PC-9 (cell line): ENCODE measurements at regions not wholly inside any gene's neighbourhood (a gene's known extent, or its start where the extent isn't known, plus 50 kb on each side); places are given as distances from the start of the nearest gene placed in this dataset.

Experiments used
- BruUV-seq: library from RNA; stranded (reverse); fragments of 400-500 nt; replicated peaks from 2 replicates; lab custom pipeline; 2021; lab: Mats Ljungman, UMichigan
- CTCF ChIA-PET: fragments of 300-600 bp; sonication (Branson Sonifier 250); formaldehyde crosslinking; loops from one replicate; lab custom pipeline; 2022; ENCODE audit warnings: antibody characterized with exemption; lab: Charles Lee
- POLR2A ChIA-PET: fragments of 300-600 bp; sonication (Branson Sonifier 250); formaldehyde crosslinking; loops from one replicate; lab custom pipeline; 2022; ENCODE audit warnings: antibody characterized with exemption; ENCODE audit not compliant: unreplicated experiment; lab: Charles Lee
- DNase-seq, 2 experiments: peaks; one replicate each; pipeline versions ENCODE4 v3.0.0 to v3.0.0-alpha.2; 2015 to 2022; ENCODE audit warnings: mixed read lengths in 1 of 2
- H2AFZ ChIP-seq: fragments of 200-600 bp; sonication (generic); 2 replicates; pipeline ENCODE4 v1.8.1; 2017; ENCODE audit warnings: antibody characterized with exemption
- H3F3A ChIP-seq: fragments of 200-600 bp; sonication (generic); 2 replicates; pipeline ENCODE4 v1.8.1; 2017; ENCODE audit warnings: antibody characterized with exemption, mild to moderate bottlenecking, low read depth; ENCODE audit not compliant: insufficient read depth
- H3K27ac ChIP-seq: fragments of 200-600 bp; sonication (generic); 2 replicates; pipeline ENCODE4 v1.6.1; 2016; ENCODE audit warnings: mixed run types
- H3K27me3 ChIP-seq: fragments of 200-600 bp; sonication (generic); 2 replicates; pipeline ENCODE4 v1.6.1; 2016; ENCODE audit warnings: low read depth, mixed run types; ENCODE audit not compliant: insufficient read depth
- H3K36me3 ChIP-seq: fragments of 200-600 bp; sonication (generic); 2 replicates; pipeline ENCODE4 v1.6.1; 2016; ENCODE audit warnings: low read depth, mixed run types
- H3K4me1 ChIP-seq: fragments of 200-600 bp; sonication (generic); replicated peaks from 2 replicates; pipeline ENCODE4 v1.6.1; 2016; ENCODE audit warnings: mixed run types; ENCODE audit not compliant: insufficient read depth
- H3K4me2 ChIP-seq: fragments of 200-600 bp; sonication (generic); 2 replicates; pipeline ENCODE4 v1.6.1; 2017; ENCODE audit warnings: mixed run types
- H3K4me3 ChIP-seq: fragments of 200-600 bp; sonication (generic); 2 replicates; pipeline ENCODE4 v1.6.1; 2016; ENCODE audit warnings: mixed run types
- H3K79me2 ChIP-seq: fragments of 200-600 bp; sonication (generic); 2 replicates; pipeline ENCODE4 v1.6.1; 2017; ENCODE audit warnings: low read depth, mixed run types
- H3K9me2 ChIP-seq: fragments of 200-600 bp; sonication (generic); 2 replicates; pipeline ENCODE4 v1.8.1; 2017; ENCODE audit warnings: mild to moderate bottlenecking; ENCODE audit not compliant: insufficient read depth
- H3K9me3 ChIP-seq: fragments of 200-600 bp; sonication (generic); 2 replicates; pipeline ENCODE4 v1.8.1; 2016; ENCODE audit warnings: low read depth; ENCODE audit not compliant: insufficient read depth
- H4K20me1 ChIP-seq: fragments of 200-600 bp; sonication (generic); 2 replicates; pipeline ENCODE4 v1.8.1; 2017; ENCODE audit not compliant: insufficient read depth
- CTCF ChIP-seq: fragments of 200-600 bp; sonication (generic); conservative IDR thresholded peaks from 2 replicates; pipeline ENCODE4 v1.6.1; 2017; ENCODE audit warnings: mixed run types, antibody characterized with exemption, mild to moderate bottlenecking, moderate library complexity
- EZH2 ChIP-seq: fragments of 200-600 bp; sonication (generic); IDR thresholded peaks from 2 replicates; pipeline ENCODE4 v1.8.0; 2017; ENCODE audit warnings: antibody characterized with exemption, low read depth
- intact Hi-C: fragments of 100-400 bp; cut with micrococcal nuclease; formaldehyde crosslinking; loops from one replicate; pipeline ENCODE4 v1.10.0; 2022; ENCODE audit not compliant: unreplicated experiment

GRCh38 chr20:22819784-22820183 lies 215.3 kb upstream of the SSTR4 start:
- Histone ChIP-seq H3F3A (no peaks in the 10 kb centered on the region), H3K27ac (no peak overlapping the region), H3K4me1 (no peaks in the 10 kb centered on the region), H3K9me3 (no peaks in the 10 kb centered on the region), H3K36me3 (no peaks in the 10 kb centered on the region), H3K4me3 (no peak overlapping the region), H3K27me3 (no peaks in the 10 kb centered on the region), H3K4me2 (no peak overlapping the region), H3K79me2 (no peaks in the 10 kb centered on the region), H2AFZ (no peak overlapping the region), H4K20me1 (no peaks in the 10 kb centered on the region), H3K9me2 (no peaks in the 10 kb centered on the region)
- intact Hi-C loops = no loop called here
- ChIA-PET POLR2A (no interaction called here), CTCF (no interaction called here)
- TF ChIP-seq EZH2 = no peak
- TF ChIP-seq CTCF = no peak
- no peak for DNase-seq
- no TSS peak for BruUV-seq

GRCh38 chr20:22821081-22821727 lies 213.9 kb upstream of the SSTR4 start:
- H3K9me2 ChIP-seq = no peaks in the 10 kb centered on the region
- H3K27ac ChIP-seq = no peak overlapping the region
- no peak overlapping the region for H3K4me2 ChIP-seq
- DNase-seq = no peak
- no peaks in the 10 kb centered on the region for H3K27me3 ChIP-seq
- no peaks in the 10 kb centered on the region for H3F3A ChIP-seq
- ChIA-PET CTCF (no interaction called here), POLR2A (interaction anchor here (0.6 kb wide), 1 partner anchor 37 kb away, joined by 3 read pairs; no protein-coding TSS in a partner anchor)
- H3K4me1 ChIP-seq = no peaks in the 10 kb centered on the region
- no peaks in the 10 kb centered on the region for H3K79me2 ChIP-seq
- TF ChIP-seq EZH2 (no peak), CTCF (no peak)
- no peak overlapping the region for H2AFZ ChIP-seq
- H3K4me3 ChIP-seq = no peak overlapping the region
- BruUV-seq = no TSS peak
- H3K36me3 ChIP-seq = no peaks in the 10 kb centered on the region
- H4K20me1 ChIP-seq = no peaks in the 10 kb centered on the region
- intact Hi-C loops = no loop called here
- no peaks in the 10 kb centered on the region for H3K9me3 ChIP-seq

- Histone ChIP-seq H3F3A (no peaks in the 10 kb centered on the region), H3K27me3 (no peaks in the 10 kb centered on the region), H4K20me1 (no peaks in the 10 kb centered on the region), H3K36me3 (no peaks in the 10 kb centered on the region), H3K4me1 (no peaks in the 10 kb centered on the region), H3K27ac (no peak overlapping the region), H3K9me3 (no peaks in the 10 kb centered on the region), H3K79me2 (no peaks in the 10 kb centered on the region), H2AFZ (no peak overlapping the region), H3K4me2 (no peak overlapping the region), H3K9me2 (no peaks in the 10 kb centered on the region), H3K4me3 (no peak overlapping the region)
- intact Hi-C loops = no loop called here
- BruUV-seq = no TSS peak
- no peak for DNase-seq
- CTCF ChIA-PET = no interaction called here
- POLR2A ChIA-PET = interaction anchor here (0.6 kb wide), 1 partner anchor 37 kb away, joined by 3 read pairs; no protein-coding TSS in a partner anchor
- TF ChIP-seq EZH2 (no peak), CTCF (no peak)
These were observed 213.3 kb upstream of the SSTR4 start for GRCh38 chr20:22821796-22822195.
